HL-60 (cell line): ENCODE measurements at regions not wholly inside any gene's neighbourhood (a gene's known extent, or its start where the extent isn't known, plus 50 kb on each side); places are given as distances from the start of the nearest gene placed in this dataset.
"Not testable (repeated sequence)": the region's sequence is repeated elsewhere in the genome, so short reads cannot be mapped to it uniquely, and the experiment has no call there.

Source experiments
- GABPA ChIP-seq: IDR thresholded peaks from 2 replicates; pipeline ENCODE4 v1.6.1; 2012; ENCODE audit warnings: low read depth
- SPI1 ChIP-seq: IDR thresholded peaks from 2 replicates; pipeline ENCODE4 v1.6.1; 2012; ENCODE audit warnings: low read depth, mild to moderate bottlenecking, borderline replicate concordance
- TF ChIP-seq, protein P1 (sequence below): IDR thresholded peaks from one replicate; pipeline ENCODE4 v1.5.1; 2011; ENCODE audit warnings: low read length, control low read depth, inconsistent platforms; ENCODE audit not compliant: insufficient read depth

DNA sequence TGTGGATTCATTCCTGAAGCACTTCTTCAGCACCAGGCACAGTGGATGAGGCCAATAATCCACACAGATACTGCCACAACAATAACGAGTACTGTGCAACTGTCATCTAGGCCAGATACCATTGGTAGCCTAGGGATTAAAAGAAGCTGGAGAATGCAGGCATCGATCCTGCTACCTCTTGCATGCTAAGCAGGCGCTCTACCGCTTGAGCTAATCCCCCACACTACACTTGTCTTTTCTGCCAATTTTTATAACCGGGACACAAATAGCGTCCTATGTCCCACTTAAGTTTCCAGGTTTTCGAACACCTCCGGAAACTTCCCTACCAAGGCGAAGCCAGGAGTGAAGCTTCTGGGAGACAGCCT lies 475.9 kb downstream of the PRIM2 start:
- TF ChIP-seq, protein P1, sequence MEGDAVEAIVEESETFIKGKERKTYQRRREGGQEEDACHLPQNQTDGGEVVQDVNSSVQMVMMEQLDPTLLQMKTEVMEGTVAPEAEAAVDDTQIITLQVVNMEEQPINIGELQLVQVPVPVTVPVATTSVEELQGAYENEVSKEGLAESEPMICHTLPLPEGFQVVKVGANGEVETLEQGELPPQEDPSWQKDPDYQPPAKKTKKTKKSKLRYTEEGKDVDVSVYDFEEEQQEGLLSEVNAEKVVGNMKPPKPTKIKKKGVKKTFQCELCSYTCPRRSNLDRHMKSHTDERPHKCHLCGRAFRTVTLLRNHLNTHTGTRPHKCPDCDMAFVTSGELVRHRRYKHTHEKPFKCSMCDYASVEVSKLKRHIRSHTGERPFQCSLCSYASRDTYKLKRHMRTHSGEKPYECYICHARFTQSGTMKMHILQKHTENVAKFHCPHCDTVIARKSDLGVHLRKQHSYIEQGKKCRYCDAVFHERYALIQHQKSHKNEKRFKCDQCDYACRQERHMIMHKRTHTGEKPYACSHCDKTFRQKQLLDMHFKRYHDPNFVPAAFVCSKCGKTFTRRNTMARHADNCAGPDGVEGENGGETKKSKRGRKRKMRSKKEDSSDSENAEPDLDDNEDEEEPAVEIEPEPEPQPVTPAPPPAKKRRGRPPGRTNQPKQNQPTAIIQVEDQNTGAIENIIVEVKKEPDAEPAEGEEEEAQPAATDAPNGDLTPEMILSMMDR = not testable (repeated sequence)
- TF ChIP-seq SPI1, GABPA: not testable (repeated sequence)
